Middle frontal gyrus (tissue), 1 donor: ENCODE measurements at regions not wholly inside any gene's neighbourhood (a gene's known extent, or its start where the extent isn't known, plus 50 kb on each side); places are given as distances from the start of the nearest gene placed in this dataset.
"Not testable (repeated sequence)": the region's sequence is repeated elsewhere in the genome, so short reads cannot be mapped to it uniquely, and the experiment has no call there.

ENCODE experiments used
- DNase-seq: peaks from one replicate; pipeline ENCODE4 v3.0.0-alpha.2; 2015; ENCODE audit warnings: low spot score; ENCODE audit errors: extremely low spot score

DNA sequence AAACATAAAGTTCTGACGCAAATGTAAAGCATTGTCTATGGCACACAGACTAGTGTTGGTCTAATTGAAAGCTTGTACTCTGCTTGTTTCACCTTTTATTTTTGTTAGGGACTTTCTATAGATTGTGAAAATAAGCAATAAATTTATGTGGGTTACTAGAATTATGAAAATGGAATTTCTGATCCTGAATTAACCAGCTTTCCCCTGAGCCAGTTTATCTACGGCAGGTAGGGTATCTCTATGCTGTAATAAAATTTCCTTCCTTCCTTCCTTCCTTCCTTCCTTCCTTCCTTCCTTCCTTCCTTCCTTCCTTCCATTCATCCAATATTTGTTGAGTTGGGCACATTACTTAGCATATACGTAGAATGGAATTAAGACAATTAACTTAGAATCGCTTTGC lies 362.6 kb upstream of the SPRED2 start:
- DNase-seq: no peak

GRCh38 chr2:65791404-65791975 lies 359.1 kb upstream of the SPRED2 start:
- DNase-seq: no peak

DNA sequence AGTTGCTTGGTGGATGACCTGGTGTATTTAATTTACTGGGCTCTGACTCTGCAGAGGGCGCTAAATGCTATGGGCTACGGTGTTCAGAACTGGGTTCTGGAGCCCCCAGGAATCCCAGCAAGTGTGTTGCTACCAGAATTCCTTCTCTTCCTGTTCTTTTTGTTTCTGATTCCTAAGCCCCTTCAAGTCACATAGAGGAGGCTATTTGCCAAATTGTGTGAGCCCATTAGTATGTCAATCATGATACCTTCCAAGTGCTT lies 358.2 kb upstream of the SPRED2 start:
- DNase-seq: no peak

DNA sequence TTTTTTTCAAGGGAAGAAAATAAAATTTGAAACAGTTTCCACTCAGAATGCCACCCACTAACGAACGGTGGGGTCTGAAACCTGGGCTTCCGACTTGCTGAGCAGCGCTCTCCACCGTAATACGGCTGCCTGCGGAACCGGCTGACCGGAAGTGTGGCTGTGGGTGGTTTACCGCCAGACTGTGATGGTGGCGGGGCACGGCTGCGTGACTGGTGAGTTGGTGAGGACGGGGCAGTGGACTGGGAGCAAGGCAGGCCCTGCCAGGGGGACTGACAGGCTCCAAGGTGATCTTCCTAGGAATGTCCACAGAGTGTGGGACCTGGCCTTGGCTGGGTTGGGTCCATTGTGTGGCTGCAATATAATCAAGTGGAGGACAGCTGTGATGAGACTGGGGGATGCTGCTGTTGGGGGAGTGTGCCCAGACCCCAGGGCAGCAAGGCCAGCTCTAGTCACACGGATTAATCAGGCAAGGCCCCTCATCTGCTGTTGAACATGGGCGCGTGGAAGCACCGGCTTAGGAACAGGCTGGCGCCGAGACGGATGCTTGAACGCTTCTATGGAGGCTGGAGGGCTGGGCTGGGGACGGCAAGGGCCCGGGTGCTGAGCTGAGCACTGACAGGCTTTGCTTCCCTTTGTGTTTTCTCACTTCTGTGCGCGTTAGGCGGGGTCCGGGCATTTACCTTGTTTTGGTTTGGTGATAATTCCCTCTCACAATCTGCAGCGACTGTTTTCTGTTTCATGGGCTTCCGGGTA lies 357.7 kb upstream of the SPRED2 start:
- DNase-seq: no peak

- DNase-seq: no peak
Observed at GRCh38 chr2:65788556-65788955, 356.2 kb upstream of the SPRED2 start.

DNA sequence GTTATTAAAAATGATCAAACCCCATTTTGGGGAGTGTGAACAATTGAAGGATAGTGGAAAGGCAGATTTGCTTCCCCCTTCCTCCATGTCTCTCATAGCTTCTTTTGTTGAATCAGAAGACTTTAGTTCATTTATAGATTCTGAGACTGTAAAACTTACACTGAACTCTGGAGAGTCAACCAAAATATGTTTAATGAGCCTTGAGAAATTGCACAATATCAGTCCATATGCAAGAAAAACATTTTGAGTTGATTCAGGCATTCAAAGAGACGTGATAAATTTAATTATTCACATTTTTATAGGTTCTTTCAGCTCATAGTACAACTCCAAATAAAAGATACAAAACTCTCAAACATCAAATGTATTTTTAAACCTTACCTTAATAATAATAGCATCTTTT lies 354.4 kb upstream of the SPRED2 start:
- no peak for DNase-seq

DNA sequence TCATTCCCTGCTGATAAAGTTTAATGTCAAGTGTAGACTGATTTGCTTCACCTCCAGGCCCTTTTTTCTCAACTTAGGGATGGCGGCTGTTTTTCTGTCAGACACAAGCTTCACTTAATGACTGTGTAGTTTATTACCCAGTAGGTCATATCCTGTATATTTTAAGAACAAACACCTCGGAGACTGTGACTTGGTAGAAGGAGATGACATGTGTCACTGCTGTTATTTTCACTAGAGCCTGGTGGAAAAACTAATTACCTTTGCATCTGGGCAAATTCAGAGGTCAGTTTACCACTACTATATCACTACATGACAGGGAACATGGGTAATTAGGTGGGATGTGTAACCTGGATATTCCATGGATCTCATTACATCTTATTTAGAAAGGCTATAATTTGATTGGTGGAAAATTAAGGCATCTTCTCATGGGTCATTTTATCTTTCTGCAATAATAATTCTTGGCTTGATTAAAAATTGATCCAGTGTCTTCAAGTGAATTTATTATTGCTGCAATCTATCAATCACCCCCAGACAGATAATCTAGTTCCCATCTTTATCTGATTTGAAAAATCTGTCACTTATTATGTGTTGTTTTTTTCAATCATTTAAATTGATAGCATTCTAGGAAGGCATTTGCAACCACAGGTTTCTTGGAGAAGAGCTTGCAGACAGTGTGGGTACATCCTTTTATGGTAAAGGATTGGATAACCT lies 353.8 kb upstream of the SPRED2 start:
- DNase-seq: no peak

DNA sequence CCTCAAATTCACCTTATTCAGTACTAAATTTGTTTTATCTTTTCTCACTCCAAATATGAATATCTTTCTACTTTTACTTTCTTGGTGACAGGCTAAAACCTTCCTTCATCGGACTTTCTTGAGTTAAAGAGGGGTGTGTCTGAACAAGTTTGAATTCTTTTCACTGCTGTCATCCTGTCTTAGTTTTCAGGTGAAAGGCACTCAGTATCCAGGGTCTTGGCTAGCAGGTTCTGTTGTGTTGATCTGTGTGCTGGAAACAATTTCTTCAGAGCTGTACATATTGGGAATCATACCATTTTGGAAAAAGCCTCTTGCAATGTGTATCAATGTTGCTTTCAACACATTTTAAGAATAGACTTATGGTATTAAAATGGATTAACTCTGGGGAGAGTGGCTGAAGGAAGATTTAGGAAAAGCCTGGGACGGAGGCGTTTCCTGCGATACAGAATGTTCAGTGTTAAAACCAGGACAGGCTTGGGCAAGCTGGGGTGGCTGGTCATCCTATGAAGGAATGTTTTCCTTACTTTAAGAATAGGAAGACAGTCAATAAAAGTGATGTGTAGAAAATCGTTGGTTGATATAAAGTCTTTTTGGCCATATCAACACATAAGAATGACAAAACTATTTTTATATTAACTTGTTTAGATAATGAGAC lies 350.7 kb upstream of the SPRED2 start:
- no peak for DNase-seq

DNA sequence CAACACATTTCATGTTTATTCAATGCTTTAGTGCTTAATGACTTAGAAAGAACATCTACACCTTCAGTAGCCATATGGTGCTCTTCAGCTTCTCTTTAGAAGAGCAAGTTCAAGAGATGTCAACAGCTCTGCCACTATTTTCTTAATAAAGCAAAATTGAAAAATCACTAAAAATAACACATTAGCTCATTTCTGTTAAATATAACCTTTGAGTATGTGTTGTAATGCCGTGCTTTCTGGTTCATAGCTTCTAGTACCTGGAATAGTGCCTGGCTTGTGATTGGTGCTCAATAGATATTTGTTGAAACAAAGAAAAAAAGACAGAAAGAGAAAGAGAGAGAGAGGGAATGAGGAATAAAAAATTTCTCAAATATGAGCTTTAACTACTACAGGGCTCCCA lies 349.8 kb upstream of the SPRED2 start:
- no peak for DNase-seq

- DNase-seq: no peak
Observed at GRCh38 chr2:65781756-65782155, 349.4 kb upstream of the SPRED2 start.

GRCh38 chr2:65779021-65779420 lies 346.6 kb upstream of the SPRED2 start:
- DNase-seq: no peak

DNA sequence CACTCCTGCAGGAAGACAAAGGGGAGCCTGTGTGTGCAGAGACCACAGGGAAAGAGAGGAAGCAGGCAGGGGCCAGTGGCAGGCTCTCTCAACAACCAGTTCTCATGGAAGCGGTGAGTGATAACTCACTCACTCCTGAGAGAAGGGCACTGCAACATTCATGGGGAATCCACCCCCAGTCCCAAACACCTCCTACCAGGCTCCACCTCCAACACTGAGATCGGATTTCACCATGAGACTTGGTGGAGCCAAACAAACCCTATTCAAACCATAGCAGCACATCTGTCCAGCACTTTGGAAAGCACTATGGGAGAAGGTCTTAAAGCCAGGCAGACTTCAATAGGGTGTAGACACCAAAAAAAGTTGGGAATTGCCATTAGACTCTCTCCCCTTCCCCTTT lies 345.7 kb upstream of the SPRED2 start:
- no peak for DNase-seq

DNA sequence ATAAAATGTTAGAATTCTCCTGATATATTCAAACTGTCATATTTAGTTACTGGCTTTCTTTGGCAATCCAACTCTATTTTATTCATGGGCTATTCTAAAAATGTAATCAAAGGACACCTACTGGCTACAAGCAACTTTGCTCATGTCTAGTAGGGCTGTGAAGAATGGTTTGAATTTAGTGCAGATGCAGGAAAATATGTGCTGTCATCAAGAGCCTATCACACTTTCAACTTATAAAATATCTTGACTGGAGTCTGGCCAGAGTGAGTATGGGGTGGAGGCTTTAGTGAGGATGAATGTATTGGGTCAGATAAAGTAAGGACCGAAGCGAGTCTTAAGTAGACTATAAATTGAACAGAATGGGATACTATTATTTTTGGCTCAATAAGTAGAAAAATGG lies 343.4 kb upstream of the SPRED2 start:
- DNase-seq: no peak

DNA sequence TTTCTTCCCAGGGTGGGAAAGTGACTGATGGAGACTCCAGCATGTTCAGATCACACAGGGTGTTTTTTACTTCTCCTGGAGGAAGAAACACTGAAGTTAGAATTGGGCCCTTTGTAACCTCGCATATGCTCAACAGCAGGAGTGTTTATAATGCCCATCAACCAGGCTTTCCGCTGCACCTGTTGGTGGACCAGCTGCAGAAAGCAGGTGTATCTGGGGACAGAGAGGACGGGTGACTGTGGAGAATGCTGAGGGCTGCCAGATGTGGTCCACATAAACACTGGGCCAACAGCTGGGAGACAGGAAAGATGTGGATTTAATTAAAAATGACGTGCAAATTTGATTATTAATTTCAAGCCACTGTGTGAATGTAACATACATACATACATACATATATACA lies 335.5 kb upstream of the SPRED2 start:
- no peak for DNase-seq

DNA sequence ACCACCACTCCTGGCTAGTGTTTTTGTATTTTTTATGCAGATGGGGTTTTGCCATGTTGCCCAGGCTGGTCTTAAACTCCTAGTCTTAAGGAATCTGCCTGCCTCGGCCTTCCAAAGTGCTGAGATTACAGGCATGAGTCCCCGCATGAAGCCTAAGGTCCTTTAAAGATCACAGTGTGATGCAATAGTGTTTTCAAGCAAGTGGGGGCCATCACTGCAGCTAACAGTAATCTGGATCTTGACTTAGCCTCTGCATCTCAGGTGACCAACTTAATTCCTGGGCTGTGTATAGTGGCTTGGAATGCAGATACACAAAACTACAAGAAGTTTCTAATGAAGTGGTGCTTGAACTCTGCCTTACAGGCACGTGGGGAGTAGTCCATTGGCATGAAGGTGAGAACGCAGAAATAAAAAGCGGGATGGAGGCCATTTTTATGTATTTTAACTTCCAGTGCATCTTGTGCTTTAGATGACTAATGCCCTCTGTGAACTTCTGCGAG lies 334.4 kb upstream of the SPRED2 start:
- no peak for DNase-seq

- DNase-seq: no peak
Observed at GRCh38 chr2:65765376-65765775, 333.0 kb upstream of the SPRED2 start.

GRCh38 chr2:65762068-65762467 lies 329.7 kb upstream of the SPRED2 start:
- DNase-seq: no peak

DNA sequence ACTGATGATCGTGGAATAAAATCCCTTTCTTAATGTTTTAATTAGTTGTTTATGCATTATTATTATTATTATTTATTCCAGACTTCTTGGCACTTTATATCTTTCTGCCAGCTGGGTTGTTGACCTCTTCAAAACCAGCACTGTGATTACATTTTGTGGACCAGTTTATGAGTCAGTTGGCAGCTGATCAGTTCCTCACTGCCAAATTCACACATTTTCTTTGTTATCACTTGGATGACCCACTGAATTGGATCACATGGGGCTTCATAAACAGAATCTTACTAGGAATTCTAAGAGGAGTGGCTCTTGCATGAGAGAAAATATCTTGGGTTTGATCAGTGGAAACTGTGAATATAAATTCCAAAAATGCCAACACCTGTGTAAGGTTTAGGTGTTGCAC lies 321.8 kb upstream of the SPRED2 start:
- no peak for DNase-seq

GRCh38 chr2:65751408-65751807 lies 319.0 kb upstream of the SPRED2 start:
- no peak for DNase-seq

DNA sequence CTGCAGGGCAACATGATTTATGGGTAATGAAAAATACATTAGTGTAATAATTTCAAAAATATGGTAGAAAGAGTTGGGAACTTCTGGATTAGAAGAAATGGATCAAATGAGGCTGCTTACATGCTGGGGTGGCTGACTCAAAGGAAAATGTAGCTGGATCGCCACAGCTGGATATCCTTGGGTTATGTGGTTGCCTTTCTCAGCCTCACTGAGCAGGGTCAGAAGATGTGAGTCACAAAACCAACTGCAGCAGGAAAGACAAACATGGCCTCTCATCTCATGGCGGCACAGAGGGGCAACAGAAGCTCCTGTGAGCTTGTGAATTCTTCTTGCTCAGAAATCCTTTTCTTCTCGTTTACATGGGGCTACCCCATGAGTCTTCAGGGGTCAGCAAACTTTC lies 317.1 kb upstream of the SPRED2 start:
- no peak for DNase-seq

- not testable (repeated sequence) for DNase-seq
Observed at GRCh38 chr2:65747875-65748274, 315.5 kb upstream of the SPRED2 start.

DNA sequence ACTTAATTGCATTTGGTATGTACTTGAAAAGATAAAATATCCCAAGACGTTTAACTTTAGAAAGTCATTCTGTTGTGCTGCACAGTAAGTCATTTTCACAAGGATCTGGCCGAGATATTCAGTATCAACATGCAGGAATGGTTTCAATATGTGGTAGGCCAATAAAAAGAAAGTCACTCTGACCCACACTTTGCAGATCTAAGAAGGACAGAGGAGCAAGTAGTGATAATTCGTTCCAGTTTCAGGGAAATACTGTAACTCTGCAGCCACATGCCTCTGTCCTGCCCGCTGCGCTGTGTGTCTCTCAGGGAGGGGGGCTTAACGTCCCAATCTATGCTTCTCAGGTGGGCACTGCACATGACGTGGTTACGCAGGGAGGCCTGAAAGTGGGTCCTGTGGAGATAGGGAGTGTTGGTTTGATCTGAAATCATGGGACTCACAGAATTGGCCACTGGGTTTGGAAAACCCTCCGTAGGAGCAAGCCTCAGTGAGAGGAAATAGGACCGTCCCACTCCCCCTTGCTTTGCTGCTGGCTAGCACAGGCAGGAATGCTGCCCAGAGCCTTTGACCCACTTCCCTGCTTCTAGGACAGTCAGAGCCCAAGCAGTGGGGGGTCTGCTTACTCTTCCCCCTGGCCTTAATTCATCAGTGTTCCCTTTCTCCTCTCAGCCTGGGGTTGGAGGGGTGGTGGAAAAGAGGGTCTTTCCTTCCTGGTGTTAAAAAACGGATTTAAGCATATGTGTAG lies 314.7 kb upstream of the SPRED2 start:
- no peak for DNase-seq
